Embryonic facial prominence (tissue), 1 donor: ENCODE measurements at regions not wholly inside any gene's neighbourhood (a gene's known extent, or its start where the extent isn't known, plus 50 kb on each side); places are given as distances from the start of the nearest gene placed in this dataset.
A peak's percentile ranks its signal among the peaks of the same experiment; 100 is the strongest.
"Not testable (repeated sequence)": the region's sequence is repeated elsewhere in the genome, so short reads cannot be mapped to it uniquely, and the experiment has no call there.

ENCODE experiments used
- DNase-seq: peaks from one replicate; pipeline ENCODE4 v3.0.0-alpha.2; 2016; ENCODE audit errors: extremely low spot score

GRCh38 chr6:16904957-16905356, 143.7 kb upstream of the ATXN1 start:
- DNase-seq = no peak

DNA sequence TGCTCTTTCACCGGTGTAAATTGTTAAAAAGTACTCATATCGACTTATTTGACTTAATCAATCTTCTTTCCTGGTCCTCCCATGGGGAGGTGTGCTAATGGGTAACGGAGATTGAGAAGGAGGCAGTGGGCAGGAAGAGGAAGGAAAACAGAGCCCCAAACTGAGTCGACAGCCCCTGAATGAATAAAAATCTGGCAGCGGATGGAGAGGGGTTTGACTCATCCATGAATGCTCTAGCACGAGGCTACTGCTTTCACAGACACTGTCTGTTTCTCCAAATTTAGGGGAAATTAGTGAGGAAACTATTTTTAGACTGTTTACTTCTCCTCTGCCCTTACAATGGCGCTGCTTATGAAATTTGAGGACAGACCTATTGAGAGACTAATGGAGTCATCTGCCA, 142.2 kb upstream of the ATXN1 start:
- no peak for DNase-seq

DNA sequence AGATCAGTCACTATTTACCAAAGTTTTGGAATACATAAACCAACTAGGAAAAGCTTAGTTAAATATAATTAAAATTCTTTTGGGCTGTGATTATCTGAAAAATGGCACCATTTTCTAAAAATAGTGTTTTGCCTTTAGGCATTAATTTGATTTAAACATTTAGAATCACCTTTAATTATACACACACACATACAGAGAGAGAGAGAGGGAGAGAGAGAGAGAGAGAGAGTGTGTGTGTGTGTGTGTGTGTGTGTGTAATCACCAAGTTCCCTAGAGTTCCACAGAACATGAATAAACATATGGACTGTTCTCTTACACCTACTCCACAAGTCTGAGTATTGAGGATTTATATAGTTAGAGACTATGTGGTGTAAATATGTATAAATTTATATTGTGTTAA, 141.2 kb upstream of the ATXN1 start:
- DNase-seq = no peak

GRCh38 chr6:16901782-16902181, 140.5 kb upstream of the ATXN1 start:
- DNase-seq = no peak

DNA sequence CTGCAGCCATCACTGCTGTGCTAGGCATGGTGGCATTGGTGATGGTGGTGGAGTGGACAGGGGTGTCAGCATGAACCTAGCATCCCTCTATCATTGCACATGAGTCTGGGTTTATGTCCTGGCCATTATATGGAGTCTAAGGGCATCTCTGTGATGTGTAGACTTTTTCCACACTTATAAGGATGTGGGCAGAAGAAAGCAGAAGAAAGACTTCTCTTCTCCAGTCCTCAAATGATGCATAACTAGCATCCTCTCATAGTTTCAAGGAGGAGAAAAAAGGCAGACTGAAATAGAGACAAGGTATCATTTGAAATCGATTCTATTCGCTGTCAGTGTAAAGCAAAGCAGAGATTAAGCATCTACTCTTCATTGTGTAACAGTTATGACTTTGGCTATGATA, 140.0 kb upstream of the ATXN1 start:
- DNase-seq = no peak

DNA sequence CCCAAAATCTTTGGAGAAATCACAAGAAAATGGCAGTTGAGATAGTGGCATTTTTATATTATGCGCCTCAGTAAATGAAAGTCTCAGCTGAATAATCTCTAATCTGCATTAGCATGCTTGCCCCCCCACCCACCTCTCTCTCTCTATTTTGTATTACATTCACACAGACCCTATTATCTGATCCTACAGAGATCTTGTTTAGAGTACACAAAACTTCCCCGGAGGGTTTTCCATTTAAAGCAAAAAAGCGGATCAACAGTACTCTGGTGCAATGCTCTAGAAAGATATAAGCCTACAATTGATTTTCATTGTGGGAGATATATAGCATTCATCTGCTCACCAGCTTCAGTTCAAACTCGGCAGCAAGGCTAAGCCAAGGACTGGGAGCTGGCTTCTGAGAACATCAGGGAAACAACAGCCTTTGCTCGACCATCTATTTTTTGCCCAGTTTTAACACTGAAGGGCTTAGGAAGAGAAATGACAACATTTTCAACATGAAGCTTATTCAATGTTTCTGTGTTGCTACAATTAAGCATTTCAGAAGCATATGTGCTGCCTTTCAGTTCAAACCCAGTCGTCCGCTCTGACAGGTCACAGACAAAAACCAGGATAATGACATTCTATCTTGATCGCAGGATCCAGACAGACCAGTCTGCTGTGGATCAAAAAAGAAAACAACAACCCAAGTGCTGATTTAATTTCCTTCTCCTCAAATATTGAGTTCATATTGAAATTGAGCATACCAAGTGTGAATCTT, 137.6 kb upstream of the ATXN1 start:
- DNase-seq = no peak

DNA sequence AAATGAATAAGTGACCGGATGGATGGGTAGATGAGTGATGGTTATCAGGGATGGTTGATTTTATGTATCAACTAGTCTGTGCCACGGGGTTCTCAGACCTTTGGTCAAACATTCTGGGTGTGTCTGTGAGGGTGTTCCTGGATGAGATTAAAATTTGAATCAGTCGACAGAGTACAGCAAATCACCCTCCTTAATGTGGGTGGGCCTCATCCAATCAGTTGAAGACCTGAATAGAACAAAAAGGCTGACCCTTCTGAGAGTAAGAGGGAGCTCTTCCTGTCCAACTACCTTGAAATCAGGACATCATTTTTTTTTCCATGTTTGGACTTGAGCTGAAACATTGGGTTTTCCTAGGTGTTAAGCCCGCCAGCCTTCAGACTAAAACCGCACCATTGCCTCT, 136.4 kb upstream of the ATXN1 start:
- no peak for DNase-seq

GRCh38 chr6:16894301-16894700, 133.0 kb upstream of the ATXN1 start:
- peak; percentile 8 for DNase-seq

- not testable (repeated sequence) for DNase-seq
These were observed 129.8 kb upstream of the ATXN1 start for GRCh38 chr6:16891110-16891509.

DNA sequence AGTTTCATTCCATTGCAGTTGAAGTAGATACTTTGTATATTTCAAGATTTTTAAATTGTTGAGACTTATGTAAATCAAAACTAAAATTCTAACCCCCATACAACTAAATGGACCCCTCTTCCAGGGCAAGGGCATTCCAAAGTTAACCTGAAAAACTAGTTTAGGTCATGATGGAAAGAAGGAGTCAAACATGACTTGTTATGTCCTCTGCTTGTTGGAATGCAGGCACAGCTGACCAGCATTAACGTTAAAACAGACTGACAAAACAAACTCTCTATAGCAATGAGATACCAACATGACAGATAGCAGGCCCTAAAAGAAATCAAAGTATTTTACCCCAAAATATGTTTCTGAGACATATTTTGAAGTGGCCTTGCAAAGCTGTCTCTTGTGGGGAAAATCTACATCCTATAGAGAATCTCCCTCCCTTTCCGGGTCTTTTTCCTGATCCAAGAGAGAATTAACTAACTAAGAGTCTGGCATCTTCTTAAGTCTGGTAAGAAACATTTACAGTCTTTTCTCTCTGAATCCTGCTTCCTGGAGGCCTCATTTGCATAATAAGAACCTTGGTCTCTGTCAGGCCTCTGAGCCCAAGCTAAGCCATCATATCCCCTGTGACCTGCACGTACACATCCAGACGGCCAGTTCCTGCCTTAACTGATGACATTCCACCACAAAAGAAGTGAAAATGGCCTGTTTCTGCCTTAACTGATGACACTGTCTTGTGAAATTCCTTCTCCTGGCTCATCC, 124.3 kb upstream of the ATXN1 start:
- DNase-seq = no peak

DNA sequence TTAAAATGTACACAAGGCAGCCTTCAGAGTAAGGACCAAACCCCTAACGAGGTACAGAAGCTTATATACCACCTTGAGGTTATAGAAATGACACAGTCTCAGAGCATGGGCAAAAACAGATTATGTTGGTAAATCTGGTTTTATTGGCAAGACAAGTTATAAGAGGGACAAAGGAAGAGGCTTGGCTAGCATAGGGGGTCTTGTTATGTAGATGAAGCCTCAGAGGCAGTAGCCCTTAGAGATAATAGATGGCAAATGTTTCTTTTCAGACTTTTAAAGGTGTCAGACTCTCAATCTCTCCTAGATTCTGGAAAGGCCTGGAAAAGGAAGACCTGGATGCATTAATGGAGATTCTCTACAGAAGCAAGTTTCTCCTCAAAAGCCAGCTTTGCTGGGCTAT, 123.3 kb upstream of the ATXN1 start:
- no peak for DNase-seq

GRCh38 chr6:16883414-16883813, 122.2 kb upstream of the ATXN1 start:
- no peak for DNase-seq

- DNase-seq = no peak
These were observed 121.0 kb upstream of the ATXN1 start for GRCh38 chr6:16882230-16882629.

DNA sequence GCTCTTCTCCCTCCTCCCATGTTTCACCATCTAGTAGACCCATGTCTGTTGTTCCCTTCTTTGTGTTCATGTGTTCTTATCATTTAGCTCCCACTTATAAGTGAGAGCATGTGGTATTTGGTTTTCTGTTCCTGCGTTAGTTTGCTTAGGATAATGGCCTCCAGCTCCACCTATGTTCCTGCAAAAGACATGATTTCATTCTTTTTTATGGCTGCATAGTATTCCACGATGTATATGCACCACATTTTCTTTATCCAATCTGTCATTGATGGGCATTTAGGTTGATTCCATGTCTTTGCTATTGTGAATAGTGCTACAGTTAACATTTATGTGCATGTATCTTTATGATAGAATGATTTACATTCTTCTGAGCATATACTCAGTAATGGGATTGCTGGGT, 115.6 kb upstream of the ATXN1 start:
- not testable (repeated sequence) for DNase-seq

GRCh38 chr6:16876201-16876600, 114.9 kb upstream of the ATXN1 start:
- no peak for DNase-seq

DNA sequence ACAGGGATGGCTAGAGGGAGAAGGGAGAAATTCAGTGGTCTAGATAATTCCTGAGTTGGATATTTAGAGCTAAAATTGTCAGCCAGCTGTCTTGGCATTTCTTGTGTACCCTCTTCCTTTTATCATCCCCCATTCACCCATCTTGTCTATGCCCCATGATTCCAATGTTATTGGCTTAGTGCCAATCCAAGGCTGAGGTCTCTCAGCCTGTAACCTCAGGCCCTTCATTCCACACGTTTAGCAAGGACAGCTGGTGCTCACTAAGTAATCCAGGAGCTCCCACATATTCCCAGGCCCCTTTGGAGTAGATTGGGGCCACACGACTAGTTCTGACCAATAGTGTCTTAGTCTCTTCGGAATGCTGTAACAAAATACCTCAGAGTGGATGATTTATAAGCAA, 112.4 kb upstream of the ATXN1 start:
- no peak for DNase-seq

- no peak for DNase-seq
These were observed 111.4 kb upstream of the ATXN1 start for GRCh38 chr6:16872543-16873235.

DNA sequence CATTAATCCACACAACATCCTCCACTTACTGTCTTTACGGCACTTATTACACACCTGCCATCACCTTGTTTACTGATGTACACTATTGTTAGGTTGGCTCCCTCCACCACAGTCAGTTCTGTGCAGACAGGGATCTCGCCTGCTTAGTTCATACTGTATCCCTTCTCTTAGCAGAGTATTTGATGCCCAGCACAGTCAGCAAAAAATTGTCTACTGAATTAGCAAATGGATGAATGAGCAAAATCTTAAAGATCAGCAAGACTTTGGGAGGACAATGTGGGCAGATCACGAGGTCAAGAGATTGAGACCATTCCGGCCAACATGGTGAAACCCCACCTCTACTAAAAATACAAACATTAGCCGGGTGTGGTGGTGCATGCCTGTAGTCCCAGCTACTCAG, 109.8 kb upstream of the ATXN1 start:
- DNase-seq = no peak

- DNase-seq = no peak
These were observed 107.7 kb upstream of the ATXN1 start for GRCh38 chr6:16868968-16869367.

- DNase-seq = no peak
These were observed 96.8 kb upstream of the ATXN1 start for GRCh38 chr6:16857969-16858592.

DNA sequence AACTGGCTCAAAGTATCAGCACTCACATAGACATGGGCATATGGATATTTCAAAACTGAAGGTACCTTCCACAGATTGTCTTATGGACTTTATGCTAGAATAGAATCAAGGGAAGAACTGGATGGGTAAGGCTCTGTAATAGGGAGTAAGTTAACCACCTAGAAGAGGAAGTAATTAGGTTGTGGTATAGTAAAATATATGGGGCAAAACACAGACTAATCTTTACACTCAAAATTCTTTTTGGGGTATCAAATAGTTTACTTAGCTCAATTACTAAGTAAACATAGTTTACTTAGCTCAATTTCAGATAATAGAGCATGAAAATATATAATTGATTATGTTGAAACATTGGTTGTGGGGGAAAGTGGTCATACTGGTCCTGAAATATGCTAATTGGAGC, 94.2 kb upstream of the ATXN1 start:
- DNase-seq = no peak

DNA sequence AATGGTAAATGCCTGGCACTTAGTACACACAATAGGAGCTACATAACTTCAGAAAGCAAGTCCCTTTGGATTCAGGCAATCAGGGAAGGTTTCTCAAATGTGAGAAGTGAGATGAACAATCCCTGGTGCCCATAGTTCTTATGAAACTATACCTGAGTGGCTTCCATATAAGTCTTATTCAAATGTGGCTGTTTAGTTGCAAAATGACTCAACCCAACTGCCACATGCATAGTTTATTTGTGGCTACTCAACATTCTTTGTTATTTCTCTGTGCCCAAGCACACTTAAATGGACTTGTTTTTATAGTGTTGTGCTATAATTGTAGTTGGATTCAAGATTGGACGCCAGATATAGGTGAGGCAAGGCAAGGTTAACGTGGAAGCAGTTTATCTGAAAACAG, 93.7 kb upstream of the ATXN1 start:
- no peak for DNase-seq
